ENCODE measurements at regions not wholly inside any gene's neighbourhood (a gene's known extent, or its start where the extent isn't known, plus 50 kb on each side); places are given as distances from the start of the nearest gene placed in this dataset.

DNA sequence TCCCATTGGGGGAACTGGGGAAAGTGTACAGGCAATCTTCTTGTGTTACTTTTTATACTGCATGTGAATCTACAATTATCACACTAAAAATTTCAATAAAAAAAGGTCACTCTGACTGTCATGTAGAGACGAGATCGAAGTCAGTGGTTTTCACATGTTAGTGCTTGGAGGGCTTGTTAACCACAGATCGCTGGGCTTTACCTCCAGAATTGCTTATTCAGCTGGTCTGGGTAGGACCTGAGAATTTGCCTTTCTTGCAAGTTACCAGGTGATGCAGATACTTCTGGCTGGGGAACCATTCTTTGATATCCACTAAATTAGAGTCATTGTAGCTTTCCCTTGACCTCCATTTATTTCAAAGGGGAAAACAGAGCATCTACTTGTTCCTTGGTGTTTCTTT lies 62.8 kb upstream of the SLC38A4 start:
- no TSS peak for BruUV-seq (replicated peaks)
- intact Hi-C loops (cut with micrococcal nuclease), result no loop called here
- H3K4me3 ChIP-seq (replicated peaks in 1 of 2; ENCODE audit: low read depth in 1 of 2, low read length in 2 of 2), result no peak overlapping the region
- no peak overlapping the region for H3K27ac ChIP-seq (ENCODE audit: low read depth, low read length)
- no peaks in the 10 kb centered on the region for H3K4me1 ChIP-seq (ENCODE audit: control insufficient read depth in 1 of 2, insufficient read depth in 2 of 2, low read length in 2 of 2)
- H3K9me2 ChIP-seq (ENCODE audit: insufficient read depth), result no peaks in the 10 kb centered on the region
- no peak for TF ChIP-seq SRF (IDR thresholded peaks at IDR 0.05; ENCODE audit: low read depth)
- TF ChIP-seq, protein P1, sequence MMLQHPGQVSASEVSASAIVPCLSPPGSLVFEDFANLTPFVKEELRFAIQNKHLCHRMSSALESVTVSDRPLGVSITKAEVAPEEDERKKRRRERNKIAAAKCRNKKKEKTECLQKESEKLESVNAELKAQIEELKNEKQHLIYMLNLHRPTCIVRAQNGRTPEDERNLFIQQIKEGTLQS (IDR thresholded peaks at IDR 0.05), result no peak
- TF ChIP-seq CEBPB (IDR thresholded peaks at IDR 0.05; ENCODE audit: low read depth), result no peak
- TF ChIP-seq, protein P2, sequence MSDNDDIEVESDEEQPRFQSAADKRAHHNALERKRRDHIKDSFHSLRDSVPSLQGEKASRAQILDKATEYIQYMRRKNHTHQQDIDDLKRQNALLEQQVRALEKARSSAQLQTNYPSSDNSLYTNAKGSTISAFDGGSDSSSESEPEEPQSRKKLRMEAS (IDR thresholded peaks at IDR 0.05), result no peak
- no peak for TF ChIP-seq FOSL1 (IDR thresholded peaks at IDR 0.05; ENCODE audit: low read depth)
- no peak for TF ChIP-seq CBX3 (IDR thresholded peaks at IDR 0.05; ENCODE audit: low read depth)
- H3K27me3 ChIP-seq (ENCODE audit: insufficient read depth, low read length), result no peaks in the 10 kb centered on the region
- no peak for DNase-seq (ENCODE audit: low read depth, low spot score)
- ChIA-PET RAD21 (ENCODE audit: low non-redundant PET in 1 of 2, low total read pairs in 2 of 2, uncharacterized antibody in 2 of 2, unreplicated experiment in 2 of 2) (no interaction called here), CTCF (no interaction called here), POLR2A (no interaction called here)
- no peak for ATAC-seq
- H3K9me3 ChIP-seq (ENCODE audit: control insufficient read depth in 1 of 2, insufficient read depth in 1 of 2, low read depth in 1 of 2, low read length in 2 of 2), result no peaks in the 10 kb centered on the region
- no peaks in the 10 kb centered on the region for H4K20me1 ChIP-seq (ENCODE audit: insufficient read depth)
- no peak overlapping the region for H2AFZ ChIP-seq (ENCODE audit: low read depth, low read length, poor library complexity, severe bottlenecking)
- H3K9ac ChIP-seq (ENCODE audit: low read length), result no peak overlapping the region
- no peaks in the 10 kb centered on the region for H3K36me3 ChIP-seq (ENCODE audit: control insufficient read depth in 1 of 2, insufficient read depth in 2 of 2, low read length in 2 of 2)
- H3K4me2 ChIP-seq (ENCODE audit: low read length), result no peak overlapping the region
- H3K79me2 ChIP-seq (ENCODE audit: insufficient read depth, low read length), result no peaks in the 10 kb centered on the region

DNA sequence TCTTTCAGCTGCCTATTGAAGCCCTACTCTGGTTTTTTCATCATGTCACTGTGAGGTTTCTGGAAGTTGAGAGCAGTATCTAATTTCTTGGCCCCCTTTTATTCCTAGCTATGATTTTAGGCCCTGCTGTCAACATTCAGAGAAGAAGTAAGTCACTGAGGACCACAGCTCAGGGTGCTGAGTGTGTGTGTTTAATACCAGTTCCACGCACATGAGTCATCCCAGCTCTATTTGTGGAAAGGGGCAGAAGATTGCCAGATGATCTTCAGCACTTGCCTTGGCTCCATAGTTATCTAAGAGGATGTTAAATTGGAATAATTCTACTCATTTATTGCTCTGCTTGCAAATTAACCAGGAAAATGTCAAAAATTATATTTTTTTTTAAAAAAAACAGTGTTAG lies 65.5 kb upstream of the SLC38A4 start:
- Histone ChIP-seq H3K9me2 (ENCODE audit: insufficient read depth) (no peaks in the 10 kb centered on the region), H3K4me3 (replicated peaks in 1 of 2; ENCODE audit: low read depth in 1 of 2, low read length in 2 of 2) (no peak overlapping the region), H3K79me2 (ENCODE audit: insufficient read depth, low read length) (no peaks in the 10 kb centered on the region), H3K9ac (ENCODE audit: low read length) (no peak overlapping the region), H3K4me1 (ENCODE audit: control insufficient read depth in 1 of 2, insufficient read depth in 2 of 2, low read length in 2 of 2) (no peaks in the 10 kb centered on the region), H3K27ac (ENCODE audit: low read depth, low read length) (no peak overlapping the region), H2AFZ (ENCODE audit: low read depth, low read length, poor library complexity, severe bottlenecking) (no peak overlapping the region), H4K20me1 (ENCODE audit: insufficient read depth) (no peaks in the 10 kb centered on the region), H3K4me2 (ENCODE audit: low read length) (no peak overlapping the region), H3K36me3 (ENCODE audit: control insufficient read depth in 1 of 2, insufficient read depth in 2 of 2, low read length in 2 of 2) (no peaks in the 10 kb centered on the region), H3K9me3 (ENCODE audit: control insufficient read depth in 1 of 2, insufficient read depth in 1 of 2, low read depth in 1 of 2, low read length in 2 of 2) (no peaks in the 10 kb centered on the region), H3K27me3 (ENCODE audit: insufficient read depth, low read length) (no peaks in the 10 kb centered on the region)
- intact Hi-C loops (cut with micrococcal nuclease), result no loop called here
- ChIA-PET RAD21 (ENCODE audit: low non-redundant PET in 1 of 2, low total read pairs in 2 of 2, uncharacterized antibody in 2 of 2, unreplicated experiment in 2 of 2) (no interaction called here), POLR2A (no interaction called here), CTCF (no interaction called here)
- ATAC-seq (no peak), DNase-seq (ENCODE audit: low read depth, low spot score) (no peak)
- no TSS peak for BruUV-seq (replicated peaks)
- TF ChIP-seq, protein P3, sequence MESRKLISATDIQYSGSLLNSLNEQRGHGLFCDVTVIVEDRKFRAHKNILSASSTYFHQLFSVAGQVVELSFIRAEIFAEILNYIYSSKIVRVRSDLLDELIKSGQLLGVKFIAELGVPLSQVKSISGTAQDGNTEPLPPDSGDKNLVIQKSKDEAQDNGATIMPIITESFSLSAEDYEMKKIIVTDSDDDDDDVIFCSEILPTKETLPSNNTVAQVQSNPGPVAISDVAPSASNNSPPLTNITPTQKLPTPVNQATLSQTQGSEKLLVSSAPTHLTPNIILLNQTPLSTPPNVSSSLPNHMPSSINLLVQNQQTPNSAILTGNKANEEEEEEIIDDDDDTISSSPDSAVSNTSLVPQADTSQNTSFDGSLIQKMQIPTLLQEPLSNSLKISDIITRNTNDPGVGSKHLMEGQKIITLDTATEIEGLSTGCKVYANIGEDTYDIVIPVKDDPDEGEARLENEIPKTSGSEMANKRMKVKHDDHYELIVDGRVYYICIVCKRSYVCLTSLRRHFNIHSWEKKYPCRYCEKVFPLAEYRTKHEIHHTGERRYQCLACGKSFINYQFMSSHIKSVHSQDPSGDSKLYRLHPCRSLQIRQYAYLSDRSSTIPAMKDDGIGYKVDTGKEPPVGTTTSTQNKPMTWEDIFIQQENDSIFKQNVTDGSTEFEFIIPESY (IDR thresholded peaks at IDR 0.05; ENCODE audit: extremely low read depth, insufficient replicate concordance, low read length), result no peak
- TF ChIP-seq ELF1 (IDR thresholded peaks at IDR 0.05; ENCODE audit: borderline replicate concordance, low read depth) (no peak), CBX3 (IDR thresholded peaks at IDR 0.05; ENCODE audit: low read depth) (no peak), ZNF274 (IDR thresholded peaks at IDR 0.05; ENCODE audit: low read depth, low read length) (no peak), POLR2A (IDR thresholded peaks at IDR 0.05; ENCODE audit: borderline replicate concordance, extremely low read depth, insufficient read depth, insufficient read length) (no peak), FOSL1 (IDR thresholded peaks at IDR 0.05; ENCODE audit: low read depth) (no peak), SIN3A (IDR thresholded peaks at IDR 0.05; ENCODE audit: low read depth) (no peak), POLR2AphosphoS5 (IDR thresholded peaks at IDR 0.05; ENCODE audit: low read depth, low read length) (no peak), YY1 (IDR thresholded peaks at IDR 0.05; ENCODE audit: extremely low read depth, insufficient replicate concordance, low read depth, low read length) (no peak), EZH2phosphoT487 (IDR thresholded peaks at IDR 0.05; ENCODE audit: borderline replicate concordance) (no peak), SRF (IDR thresholded peaks at IDR 0.05; ENCODE audit: low read depth) (no peak), TCF7L2 (IDR thresholded peaks at IDR 0.05; ENCODE audit: borderline replicate concordance, extremely low read depth, insufficient read depth, insufficient read length) (no peak)
- TF ChIP-seq, protein P2 (IDR thresholded peaks at IDR 0.05), result no peak
- TF ChIP-seq, protein P1 (IDR thresholded peaks at IDR 0.05), result no peak
- TF ChIP-seq, protein P4, sequence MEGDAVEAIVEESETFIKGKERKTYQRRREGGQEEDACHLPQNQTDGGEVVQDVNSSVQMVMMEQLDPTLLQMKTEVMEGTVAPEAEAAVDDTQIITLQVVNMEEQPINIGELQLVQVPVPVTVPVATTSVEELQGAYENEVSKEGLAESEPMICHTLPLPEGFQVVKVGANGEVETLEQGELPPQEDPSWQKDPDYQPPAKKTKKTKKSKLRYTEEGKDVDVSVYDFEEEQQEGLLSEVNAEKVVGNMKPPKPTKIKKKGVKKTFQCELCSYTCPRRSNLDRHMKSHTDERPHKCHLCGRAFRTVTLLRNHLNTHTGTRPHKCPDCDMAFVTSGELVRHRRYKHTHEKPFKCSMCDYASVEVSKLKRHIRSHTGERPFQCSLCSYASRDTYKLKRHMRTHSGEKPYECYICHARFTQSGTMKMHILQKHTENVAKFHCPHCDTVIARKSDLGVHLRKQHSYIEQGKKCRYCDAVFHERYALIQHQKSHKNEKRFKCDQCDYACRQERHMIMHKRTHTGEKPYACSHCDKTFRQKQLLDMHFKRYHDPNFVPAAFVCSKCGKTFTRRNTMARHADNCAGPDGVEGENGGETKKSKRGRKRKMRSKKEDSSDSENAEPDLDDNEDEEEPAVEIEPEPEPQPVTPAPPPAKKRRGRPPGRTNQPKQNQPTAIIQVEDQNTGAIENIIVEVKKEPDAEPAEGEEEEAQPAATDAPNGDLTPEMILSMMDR (IDR thresholded peaks at IDR 0.05 in 2 of 3, conservative IDR thresholded peaks at IDR 0.05 in 1 of 3; ENCODE audit: borderline replicate concordance in 1 of 3, insufficient read depth in 1 of 3, low read depth in 2 of 3, low read length in 2 of 3), result no peak
